Fibroblast of peridontal ligament (primary cell): ENCODE measurements at regions not wholly inside any gene's neighbourhood (a gene's known extent, or its start where the extent isn't known, plus 50 kb on each side); places are given as distances from the start of the nearest gene placed in this dataset.
"Not testable (repeated sequence)": the region's sequence is repeated elsewhere in the genome, so short reads cannot be mapped to it uniquely, and the experiment has no call there.

Experiments used
- DNase-seq: peaks from one replicate; pipeline ENCODE4 v3.0.0-alpha.2; 2010; ENCODE audit errors: extremely low read depth

GRCh38 chr2:7844414-7844965, 837.4 kb upstream of the ID2 start:
- no peak for DNase-seq

GRCh38 chr2:7845332-7845731, 836.5 kb upstream of the ID2 start:
- peak; percentile 95 for DNase-seq

- DNase-seq = no peak
Measured at GRCh38 chr2:7846607-7847006, 835.2 kb upstream of the ID2 start.

- DNase-seq = no peak
Measured at GRCh38 chr2:7847321-7847720, 834.5 kb upstream of the ID2 start.

GRCh38 chr2:7849027-7849426, 832.8 kb upstream of the ID2 start:
- DNase-seq = no peak

GRCh38 chr2:7849531-7849930, 832.3 kb upstream of the ID2 start:
- DNase-seq = no peak

GRCh38 chr2:7852546-7852945, 829.3 kb upstream of the ID2 start:
- no peak for DNase-seq

- peak; percentile 20 for DNase-seq
Measured at GRCh38 chr2:7857904-7858303, 824.0 kb upstream of the ID2 start.

- DNase-seq = no peak
Measured at GRCh38 chr2:7858624-7859023, 823.2 kb upstream of the ID2 start.

GRCh38 chr2:7860693-7861092, 821.2 kb upstream of the ID2 start:
- DNase-seq = peak; percentile 51

- DNase-seq = no peak
Measured at GRCh38 chr2:7861910-7862702, 819.8 kb upstream of the ID2 start.

GRCh38 chr2:7866104-7866503, 815.8 kb upstream of the ID2 start:
- DNase-seq = no peak

GRCh38 chr2:7866825-7867224, 815.0 kb upstream of the ID2 start:
- no peak for DNase-seq

- no peak for DNase-seq
Measured at GRCh38 chr2:7867867-7868266, 814.0 kb upstream of the ID2 start.

GRCh38 chr2:7868836-7869235, 813.0 kb upstream of the ID2 start:
- no peak for DNase-seq

GRCh38 chr2:7876445-7876844, 805.4 kb upstream of the ID2 start:
- DNase-seq = not testable (repeated sequence)

- DNase-seq = not testable (repeated sequence)
Measured at GRCh38 chr2:7878266-7878665, 803.6 kb upstream of the ID2 start.

- no peak for DNase-seq
Measured at GRCh38 chr2:7878786-7879482, 802.9 kb upstream of the ID2 start.

- no peak for DNase-seq
Measured at GRCh38 chr2:7879483-7879835, 802.4 kb upstream of the ID2 start.

- DNase-seq = no peak
Measured at GRCh38 chr2:7880126-7880525, 801.7 kb upstream of the ID2 start.

- no peak for DNase-seq
Measured at GRCh38 chr2:7880566-7880965, 801.3 kb upstream of the ID2 start.

GRCh38 chr2:7881063-7881462, 800.8 kb upstream of the ID2 start:
- DNase-seq = no peak

GRCh38 chr2:7881466-7881865, 800.4 kb upstream of the ID2 start:
- no peak for DNase-seq
